A673 (cell line): ENCODE measurements at regions not wholly inside any gene's neighbourhood (a gene's known extent, or its start where the extent isn't known, plus 50 kb on each side); places are given as distances from the start of the nearest gene placed in this dataset.

Source experiments
- EZH2 ChIP-seq: fragments of 200-600 bp; sonication (generic); IDR thresholded peaks from 2 replicates; pipeline ENCODE4 v1.6.1; 2017; ENCODE audit warnings: borderline replicate concordance, low read depth, mild to moderate bottlenecking, mixed read lengths, antibody characterized with exemption, low read length; ENCODE audit not compliant: poor library complexity, severe bottlenecking
- TF ChIP-seq, protein P1 (sequence below): fragments of 300-800, 200-600 bp; sonication (generic); conservative IDR thresholded peaks from 2 replicates; pipeline ENCODE4 v1.5.1; 2017; ENCODE audit warnings: low read depth, mild to moderate bottlenecking, antibody characterized with exemption, low read length, moderate library complexity, mixed read lengths

DNA sequence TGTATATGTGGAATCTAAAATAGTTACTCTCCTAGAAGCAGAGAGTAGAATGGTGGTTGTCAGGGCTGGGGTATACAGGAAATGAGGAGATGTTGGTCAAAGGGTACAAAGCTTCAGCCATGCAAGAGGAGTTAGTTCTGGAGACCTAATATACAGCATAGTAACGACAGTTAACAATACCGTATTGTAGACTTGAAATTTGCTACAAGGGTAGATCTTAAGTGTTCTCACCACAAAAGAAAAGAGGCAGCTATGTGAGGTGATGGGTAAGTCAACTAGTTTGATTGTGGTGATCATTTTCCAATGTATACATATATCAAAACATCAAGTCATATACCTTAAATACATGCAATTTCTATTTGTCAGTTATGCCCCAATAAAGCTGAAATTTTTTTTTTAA lies 98.2 kb upstream of the CYP1B1 start:
- TF ChIP-seq, protein P1, sequence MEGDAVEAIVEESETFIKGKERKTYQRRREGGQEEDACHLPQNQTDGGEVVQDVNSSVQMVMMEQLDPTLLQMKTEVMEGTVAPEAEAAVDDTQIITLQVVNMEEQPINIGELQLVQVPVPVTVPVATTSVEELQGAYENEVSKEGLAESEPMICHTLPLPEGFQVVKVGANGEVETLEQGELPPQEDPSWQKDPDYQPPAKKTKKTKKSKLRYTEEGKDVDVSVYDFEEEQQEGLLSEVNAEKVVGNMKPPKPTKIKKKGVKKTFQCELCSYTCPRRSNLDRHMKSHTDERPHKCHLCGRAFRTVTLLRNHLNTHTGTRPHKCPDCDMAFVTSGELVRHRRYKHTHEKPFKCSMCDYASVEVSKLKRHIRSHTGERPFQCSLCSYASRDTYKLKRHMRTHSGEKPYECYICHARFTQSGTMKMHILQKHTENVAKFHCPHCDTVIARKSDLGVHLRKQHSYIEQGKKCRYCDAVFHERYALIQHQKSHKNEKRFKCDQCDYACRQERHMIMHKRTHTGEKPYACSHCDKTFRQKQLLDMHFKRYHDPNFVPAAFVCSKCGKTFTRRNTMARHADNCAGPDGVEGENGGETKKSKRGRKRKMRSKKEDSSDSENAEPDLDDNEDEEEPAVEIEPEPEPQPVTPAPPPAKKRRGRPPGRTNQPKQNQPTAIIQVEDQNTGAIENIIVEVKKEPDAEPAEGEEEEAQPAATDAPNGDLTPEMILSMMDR = no peak
- TF ChIP-seq EZH2 = no peak
